ENCODE measurements at regions not wholly inside any gene's neighbourhood (a gene's known extent, or its start where the extent isn't known, plus 50 kb on each side); places are given as distances from the start of the nearest gene placed in this dataset.

- DNase-seq (ENCODE audit: low spot score in 2 of 2) (no peak), FAIRE-seq (no peak)
These were observed 1299.1 kb upstream of the ADGRB3 start for GRCh38 chr6:67336014-67336413.

GRCh38 chr6:67331304-67331703, 1303.8 kb upstream of the ADGRB3 start:
- no peak for FAIRE-seq
- DNase-seq (ENCODE audit: low spot score in 2 of 2): no peak

GRCh38 chr6:67328269-67328668, 1306.8 kb upstream of the ADGRB3 start:
- DNase-seq (ENCODE audit: low spot score in 2 of 2) (no peak), FAIRE-seq (no peak)

GRCh38 chr6:67300430-67301040, 1334.5 kb upstream of the ADGRB3 start:
- FAIRE-seq (no peak), DNase-seq (ENCODE audit: low spot score in 2 of 2) (no peak)

GRCh38 chr6:67292169-67292568, 1342.9 kb upstream of the ADGRB3 start:
- DNase-seq (ENCODE audit: low spot score in 2 of 2) (no peak), FAIRE-seq (no peak)

GRCh38 chr6:67287566-67287965, 1347.5 kb upstream of the ADGRB3 start:
- FAIRE-seq: no peak
- DNase-seq (ENCODE audit: low spot score in 2 of 2): no peak

GRCh38 chr6:67285770-67286495, 1349.1 kb upstream of the ADGRB3 start:
- DNase-seq (ENCODE audit: low spot score in 2 of 2) (no peak), FAIRE-seq (no peak)

GRCh38 chr6:67277312-67277711, 1357.8 kb upstream of the ADGRB3 start:
- FAIRE-seq (no peak), DNase-seq (ENCODE audit: low spot score in 2 of 2) (no peak)

- FAIRE-seq (no peak), DNase-seq (ENCODE audit: low spot score in 2 of 2) (no peak)
These were observed 1368.8 kb upstream of the ADGRB3 start for GRCh38 chr6:67265996-67266921.

- no peak for DNase-seq (ENCODE audit: low spot score in 2 of 2)
These were observed 1382.4 kb upstream of the ADGRB3 start for GRCh38 chr6:67252663-67253062.

GRCh38 chr6:67248077-67248476, 1387.0 kb upstream of the ADGRB3 start:
- FAIRE-seq (no peak), DNase-seq (ENCODE audit: low spot score in 2 of 2) (no peak)

More at GRCh38 chr6:67252663-67253062, 1382.4 kb upstream of the ADGRB3 start:
- no peak for FAIRE-seq

GRCh38 chr6:67244037-67244436, 1391.0 kb upstream of the ADGRB3 start:
- FAIRE-seq: peak; percentile 87
- DNase-seq (ENCODE audit: low spot score in 2 of 2): no peak

GRCh38 chr6:67237277-67237676, 1397.8 kb upstream of the ADGRB3 start:
- no peak for DNase-seq (ENCODE audit: low spot score in 2 of 2)
- peak; percentile 92 for FAIRE-seq

- DNase-seq (ENCODE audit: low spot score in 2 of 2) (no peak), FAIRE-seq (no peak)
These were observed 1404.0 kb upstream of the ADGRB3 start for GRCh38 chr6:67231092-67231491.

GRCh38 chr6:67224989-67225388, 1410.1 kb upstream of the ADGRB3 start:
- DNase-seq (ENCODE audit: low spot score in 2 of 2) (no peak), FAIRE-seq (no peak)

GRCh38 chr6:67221226-67221625, 1413.9 kb upstream of the ADGRB3 start:
- no peak for DNase-seq (ENCODE audit: low spot score in 2 of 2)
- FAIRE-seq: no peak

- DNase-seq (ENCODE audit: low spot score in 2 of 2) (no peak), FAIRE-seq (no peak)
These were observed 1415.7 kb upstream of the ADGRB3 start for GRCh38 chr6:67219346-67219745.

GRCh38 chr6:67212584-67212983, 1422.5 kb upstream of the ADGRB3 start:
- FAIRE-seq (peak; percentile 23), DNase-seq (ENCODE audit: low spot score in 2 of 2) (no peak)

GRCh38 chr6:67210450-67210849, 1424.6 kb upstream of the ADGRB3 start:
- DNase-seq (ENCODE audit: low spot score in 2 of 2) (no peak), FAIRE-seq (no peak)

GRCh38 chr6:67201563-67201962, 1433.5 kb upstream of the ADGRB3 start:
- no peak for DNase-seq (ENCODE audit: low spot score in 2 of 2)
- no peak for FAIRE-seq
